ENCODE measurements at regions not wholly inside any gene's neighbourhood (a gene's known extent, or its start where the extent isn't known, plus 50 kb on each side); places are given as distances from the start of the nearest gene placed in this dataset.
A peak's percentile ranks its signal among the peaks of the same experiment; 100 is the strongest.
"Not testable (repeated sequence)": the region's sequence is repeated elsewhere in the genome, so short reads cannot be mapped to it uniquely, and the experiment has no call there.

GRCh38 chr2:223294756-223295155 is 242.8 kb downstream of the KCNE4 start:
- DNase-seq (ENCODE audit: low read depth) = no peak

GRCh38 chr2:223297788-223298187 is 245.8 kb downstream of the KCNE4 start:
- DNase-seq (ENCODE audit: low read depth) = peak; percentile 30

- not testable (repeated sequence) for DNase-seq (ENCODE audit: low read depth)
Observed at GRCh38 chr2:223298329-223298728, 246.3 kb downstream of the KCNE4 start.

GRCh38 chr2:223300326-223300725 is 248.3 kb downstream of the KCNE4 start:
- DNase-seq (ENCODE audit: low read depth) = peak; percentile 11

GRCh38 chr2:223306371-223306770 is 254.4 kb downstream of the KCNE4 start:
- peak; percentile 66 for DNase-seq (ENCODE audit: low read depth)

GRCh38 chr2:223311889-223312680 is 260.1 kb downstream of the KCNE4 start:
- DNase-seq (ENCODE audit: low read depth) = no peak

- DNase-seq (ENCODE audit: low read depth) = no peak
Observed at GRCh38 chr2:223313101-223313500, 261.1 kb downstream of the KCNE4 start.

- no peak for DNase-seq (ENCODE audit: low read depth)
Observed at GRCh38 chr2:223314811-223315210, 262.8 kb downstream of the KCNE4 start.

- DNase-seq (ENCODE audit: low read depth) = peak; percentile 17
Observed at GRCh38 chr2:223315813-223316212, 263.8 kb downstream of the KCNE4 start.

- no peak for DNase-seq (ENCODE audit: low read depth)
Observed at GRCh38 chr2:223316342-223316741, 264.4 kb downstream of the KCNE4 start.

GRCh38 chr2:223319601-223320000 is 267.6 kb downstream of the KCNE4 start:
- no peak for DNase-seq (ENCODE audit: low read depth)

- no peak for DNase-seq (ENCODE audit: low read depth)
Observed at GRCh38 chr2:223324402-223324801, 272.4 kb downstream of the KCNE4 start.

- DNase-seq (ENCODE audit: low read depth) = peak; percentile 31
Observed at GRCh38 chr2:223328578-223328977, 273.6 kb downstream of the SCG2 start.

GRCh38 chr2:223330747-223331146 is 271.4 kb downstream of the SCG2 start:
- not testable (repeated sequence) for DNase-seq (ENCODE audit: low read depth)

GRCh38 chr2:223338016-223338415 is 264.1 kb downstream of the SCG2 start:
- DNase-seq (ENCODE audit: low read depth) = no peak

- DNase-seq (ENCODE audit: low read depth) = no peak
Observed at GRCh38 chr2:223357076-223357475, 245.1 kb downstream of the SCG2 start.

GRCh38 chr2:223363085-223363484 is 239.1 kb downstream of the SCG2 start:
- DNase-seq (ENCODE audit: low read depth) = no peak

GRCh38 chr2:223365158-223365679 is 236.9 kb downstream of the SCG2 start:
- no peak for DNase-seq (ENCODE audit: low read depth)

GRCh38 chr2:223366566-223366965 is 235.6 kb downstream of the SCG2 start:
- DNase-seq (ENCODE audit: low read depth) = no peak

GRCh38 chr2:223368481-223368880 is 233.7 kb downstream of the SCG2 start:
- no peak for DNase-seq (ENCODE audit: low read depth)

GRCh38 chr2:223369889-223370288 is 232.3 kb downstream of the SCG2 start:
- no peak for DNase-seq (ENCODE audit: low read depth)

- peak; percentile 53 for DNase-seq (ENCODE audit: low read depth)
Observed at GRCh38 chr2:223383315-223383714, 218.8 kb downstream of the SCG2 start.

- DNase-seq (ENCODE audit: low read depth) = no peak
Observed at GRCh38 chr2:223386189-223386588, 216.0 kb downstream of the SCG2 start.

- DNase-seq (ENCODE audit: low read depth) = no peak
Observed at GRCh38 chr2:223386984-223387383, 215.2 kb downstream of the SCG2 start.

Data from amniotic epithelial cell (primary cell).